Ishikawa (cell line): ENCODE measurements at regions not wholly inside any gene's neighbourhood (a gene's known extent, or its start where the extent isn't known, plus 50 kb on each side); places are given as distances from the start of the nearest gene placed in this dataset.
A peak's percentile ranks its signal among the peaks of the same experiment; 100 is the strongest.

Source experiments
- CEBPB ChIP-seq: IDR thresholded peaks from 2 replicates; pipeline ENCODE4 v1.6.1; 2012
- CREB1 ChIP-seq: IDR thresholded peaks from 2 replicates; pipeline ENCODE4 v1.6.1; 2012; ENCODE audit warnings: low read depth
- EGR1 ChIP-seq: IDR thresholded peaks from 2 replicates; pipeline ENCODE4 v1.6.1; 2012
- EP300 ChIP-seq: IDR thresholded peaks from 2 replicates; pipeline ENCODE4 v1.6.1; 2012; ENCODE audit warnings: borderline replicate concordance
- FOXM1 ChIP-seq: IDR thresholded peaks from 2 replicates; pipeline ENCODE4 v1.6.1; 2012; ENCODE audit warnings: low read depth, borderline replicate concordance
- NFIC ChIP-seq: IDR thresholded peaks from 2 replicates; pipeline ENCODE4 v1.6.1; 2012
- RAD21 ChIP-seq: IDR thresholded peaks from 2 replicates; pipeline ENCODE4 v1.6.1; 2012; ENCODE audit warnings: low read depth
- TAF1 ChIP-seq: IDR thresholded peaks from 2 replicates; pipeline ENCODE4 v1.6.1; 2012; ENCODE audit warnings: low read depth, mild to moderate bottlenecking
- TCF12 ChIP-seq: IDR thresholded peaks from 2 replicates; pipeline ENCODE4 v1.6.1; 2012; ENCODE audit warnings: low read depth
- TEAD4 ChIP-seq: IDR thresholded peaks from 2 replicates; pipeline ENCODE4 v1.6.1; 2012
- YY1 ChIP-seq: IDR thresholded peaks from 2 replicates; pipeline ENCODE4 v1.6.1; 2012; ENCODE audit warnings: low read depth
- ZBTB7A ChIP-seq: IDR thresholded peaks from 2 replicates; pipeline ENCODE4 v1.6.1; 2012; ENCODE audit warnings: low read depth
- TF ChIP-seq, protein P1 (sequence below): IDR thresholded peaks from 2 replicates; pipeline ENCODE4 v1.6.1; 2012; ENCODE audit warnings: low read depth, mild to moderate bottlenecking
- TF ChIP-seq, protein P2 (sequence below): IDR thresholded peaks from 2 replicates; pipeline ENCODE4 v1.6.1; 2012
- TF ChIP-seq, protein P3 (sequence below): IDR thresholded peaks from 2 replicates; pipeline ENCODE4 v1.6.1; 2012

GRCh38 chr5:61800450-61800849 lies 468.4 kb downstream of the ZSWIM6 start:
- TF ChIP-seq, protein P1, sequence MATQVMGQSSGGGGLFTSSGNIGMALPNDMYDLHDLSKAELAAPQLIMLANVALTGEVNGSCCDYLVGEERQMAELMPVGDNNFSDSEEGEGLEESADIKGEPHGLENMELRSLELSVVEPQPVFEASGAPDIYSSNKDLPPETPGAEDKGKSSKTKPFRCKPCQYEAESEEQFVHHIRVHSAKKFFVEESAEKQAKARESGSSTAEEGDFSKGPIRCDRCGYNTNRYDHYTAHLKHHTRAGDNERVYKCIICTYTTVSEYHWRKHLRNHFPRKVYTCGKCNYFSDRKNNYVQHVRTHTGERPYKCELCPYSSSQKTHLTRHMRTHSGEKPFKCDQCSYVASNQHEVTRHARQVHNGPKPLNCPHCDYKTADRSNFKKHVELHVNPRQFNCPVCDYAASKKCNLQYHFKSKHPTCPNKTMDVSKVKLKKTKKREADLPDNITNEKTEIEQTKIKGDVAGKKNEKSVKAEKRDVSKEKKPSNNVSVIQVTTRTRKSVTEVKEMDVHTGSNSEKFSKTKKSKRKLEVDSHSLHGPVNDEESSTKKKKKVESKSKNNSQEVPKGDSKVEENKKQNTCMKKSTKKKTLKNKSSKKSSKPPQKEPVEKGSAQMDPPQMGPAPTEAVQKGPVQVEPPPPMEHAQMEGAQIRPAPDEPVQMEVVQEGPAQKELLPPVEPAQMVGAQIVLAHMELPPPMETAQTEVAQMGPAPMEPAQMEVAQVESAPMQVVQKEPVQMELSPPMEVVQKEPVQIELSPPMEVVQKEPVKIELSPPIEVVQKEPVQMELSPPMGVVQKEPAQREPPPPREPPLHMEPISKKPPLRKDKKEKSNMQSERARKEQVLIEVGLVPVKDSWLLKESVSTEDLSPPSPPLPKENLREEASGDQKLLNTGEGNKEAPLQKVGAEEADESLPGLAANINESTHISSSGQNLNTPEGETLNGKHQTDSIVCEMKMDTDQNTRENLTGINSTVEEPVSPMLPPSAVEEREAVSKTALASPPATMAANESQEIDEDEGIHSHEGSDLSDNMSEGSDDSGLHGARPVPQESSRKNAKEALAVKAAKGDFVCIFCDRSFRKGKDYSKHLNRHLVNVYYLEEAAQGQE = peak; percentile 32; the same call in 1 of the 2 replicates
- TF ChIP-seq CREB1 = no peak

DNA sequence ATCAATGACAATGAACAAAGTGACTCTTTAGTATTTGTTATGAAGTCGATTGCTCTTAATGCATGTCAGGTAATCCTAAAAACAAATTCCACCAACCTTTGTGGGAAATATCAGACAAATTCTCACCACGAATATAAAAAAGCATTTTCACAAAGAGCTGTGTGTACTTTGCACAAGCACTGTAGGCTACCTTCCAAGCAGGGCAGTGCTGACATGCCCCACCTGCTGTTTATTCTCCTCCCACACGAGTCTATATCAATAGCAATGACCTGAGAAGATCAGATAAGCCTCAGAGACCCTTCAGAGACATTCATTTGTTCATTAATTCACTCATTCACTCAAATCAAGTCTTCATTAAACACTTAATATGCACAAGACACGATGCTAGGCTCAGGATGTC lies 469.1 kb downstream of the ZSWIM6 start:
- TF ChIP-seq, protein P1 = no peak
- TF ChIP-seq RAD21 (no peak), NFIC (no peak), TCF12 (no peak), YY1 (no peak), CREB1 (no peak)
- TF ChIP-seq, protein P2, sequence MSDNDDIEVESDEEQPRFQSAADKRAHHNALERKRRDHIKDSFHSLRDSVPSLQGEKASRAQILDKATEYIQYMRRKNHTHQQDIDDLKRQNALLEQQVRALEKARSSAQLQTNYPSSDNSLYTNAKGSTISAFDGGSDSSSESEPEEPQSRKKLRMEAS = no peak
- TF ChIP-seq, protein P3, sequence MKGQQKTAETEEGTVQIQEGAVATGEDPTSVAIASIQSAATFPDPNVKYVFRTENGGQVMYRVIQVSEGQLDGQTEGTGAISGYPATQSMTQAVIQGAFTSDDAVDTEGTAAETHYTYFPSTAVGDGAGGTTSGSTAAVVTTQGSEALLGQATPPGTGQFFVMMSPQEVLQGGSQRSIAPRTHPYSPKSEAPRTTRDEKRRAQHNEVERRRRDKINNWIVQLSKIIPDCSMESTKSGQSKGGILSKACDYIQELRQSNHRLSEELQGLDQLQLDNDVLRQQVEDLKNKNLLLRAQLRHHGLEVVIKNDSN = no peak

DNA sequence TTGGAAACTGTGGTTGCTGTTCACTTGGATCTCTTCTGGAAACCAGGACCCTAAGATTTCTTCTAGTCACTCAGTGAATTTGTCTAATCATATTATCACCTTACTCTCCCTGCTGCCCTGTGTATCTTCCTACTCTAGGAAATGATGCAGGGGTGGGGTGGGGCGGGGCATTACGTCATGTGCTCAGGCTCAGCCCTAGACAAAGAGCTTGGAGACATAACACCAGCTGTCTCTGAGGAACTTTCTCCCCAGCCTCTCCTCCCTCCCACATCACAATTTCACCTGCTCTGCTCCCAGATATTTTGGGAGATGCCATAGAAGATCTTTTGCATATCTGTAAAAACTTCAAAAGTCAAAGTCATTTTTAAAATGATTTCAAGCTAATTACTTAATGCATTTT lies 470.4 kb downstream of the ZSWIM6 start:
- no peak for TF ChIP-seq CREB1
- TF ChIP-seq, protein P3 = no peak
- TF ChIP-seq RAD21 = no peak
- no peak for TF ChIP-seq EP300
- TF ChIP-seq YY1 = no peak
- TF ChIP-seq TEAD4 = no peak
- TF ChIP-seq TCF12 = no peak
- TF ChIP-seq TAF1 = no peak
- no peak for TF ChIP-seq CEBPB
- TF ChIP-seq NFIC = no peak

DNA sequence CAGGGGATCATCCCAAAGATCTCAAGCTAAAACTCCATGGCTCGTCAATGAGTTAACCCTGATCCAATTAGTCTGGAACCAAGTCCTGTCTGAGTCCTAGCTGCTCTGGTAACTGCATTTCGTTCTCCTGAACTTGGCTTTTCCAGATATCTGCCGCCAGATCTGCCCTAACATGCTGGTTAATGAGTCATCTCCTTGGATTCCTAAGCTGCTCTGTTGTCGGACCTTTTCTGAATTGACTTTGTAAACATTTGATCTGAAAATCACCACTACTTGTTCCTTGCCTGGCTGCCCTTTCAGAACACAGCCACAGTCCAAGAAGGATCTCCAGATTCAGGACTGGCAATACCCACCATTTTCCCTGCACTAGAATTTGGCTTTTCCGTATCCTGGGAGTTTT lies 473.0 kb downstream of the ZSWIM6 start:
- TF ChIP-seq FOXM1 (no peak), CEBPB (no peak), TEAD4 (no peak), CREB1 (no peak), ZBTB7A (no peak), RAD21 (no peak), TCF12 (no peak)
- TF ChIP-seq, protein P3 = no peak
- TF ChIP-seq, protein P1 = no peak

- TF ChIP-seq EP300 = no peak
- TF ChIP-seq CREB1 = no peak
- TF ChIP-seq RAD21 = no peak
- TF ChIP-seq TCF12 = no peak
- TF ChIP-seq, protein P2 = no peak
- TF ChIP-seq ZBTB7A = no peak
- TF ChIP-seq FOXM1 = no peak
- TF ChIP-seq, protein P1 = no peak
- TF ChIP-seq YY1 = no peak
- TF ChIP-seq, protein P3 = no peak
- TF ChIP-seq EGR1 = no peak
- TF ChIP-seq CEBPB = no peak
- TF ChIP-seq NFIC = no peak
- no peak for TF ChIP-seq TEAD4
- TF ChIP-seq TAF1 = no peak
Measured at GRCh38 chr5:61806491-61807020, 474.5 kb downstream of the ZSWIM6 start.
